HepG2 (cell line): ENCODE measurements at regions not wholly inside any gene's neighbourhood (a gene's known extent, or its start where the extent isn't known, plus 50 kb on each side); places are given as distances from the start of the nearest gene placed in this dataset.

Experiments
- ATAC-seq: fragments of 200-7000 bp; cut with Tn5 transposase; 3 replicates; pipeline ENCODE4 v1.9.1; 2020; ENCODE audit warnings: mild to moderate bottlenecking, moderate library complexity
- BruUV-seq: library from RNA; stranded (reverse); fragments of 400-500 nt; replicated peaks from 2 replicates; lab custom pipeline; 2021; lab: Mats Ljungman, UMichigan
- CTCF ChIA-PET: fragments of 300-600 bp; formaldehyde crosslinking; extraction: SDS; loops from one replicate; lab custom pipeline; 2021; ENCODE audit warnings: low total read pairs, inconsistent platforms, low intra/inter-chr PET ratio; lab: Yijun Ruan, JAX
- POLR2A ChIA-PET: fragments of 350-600 bp; sonication (Branson Sonifier 250); formaldehyde crosslinking; loops from one replicate; lab custom pipeline; 2020; ENCODE audit warnings: antibody characterized with exemption, inconsistent platforms; lab: Yijun Ruan, JAX
- DNase-seq: peaks from one replicate; pipeline ENCODE4 v3.0.0-alpha.2; 2015; ENCODE audit warnings: low spot score
- FAIRE-seq: peaks from 3 replicates; lab custom pipeline; 2011; peaks lifted over from hg19 to GRCh38; lab: Jason Lieb, UNC
- H2AFZ ChIP-seq: one replicate; pipeline ENCODE4 v1.6.1; 2011; ENCODE audit warnings: low read length, inconsistent platforms
- H3K27ac ChIP-seq: fragments of 300-600 bp; 3 replicates; pipeline ENCODE4 v1.8.0; 2011; ENCODE audit warnings: mixed run types, mild to moderate bottlenecking, mixed read lengths, low read length, inconsistent platforms; ENCODE audit not compliant: insufficient read depth; ENCODE audit errors: extremely low read length
- H3K27me3 ChIP-seq, 2 experiments: fragments of 200-600 bp in 1 of 2; 2 replicates in 1 of 2; 3 replicates in 1 of 2; pipeline versions ENCODE4 v1.6.0 to v1.8.0; 2011; ENCODE audit warnings: low read length in 2 of 2, mild to moderate bottlenecking in 2 of 2, moderate library complexity in 2 of 2, inconsistent platforms in 1 of 2; ENCODE audit not compliant: insufficient read depth in 2 of 2, control insufficient read depth in 1 of 2
- H3K36me3 ChIP-seq, 2 experiments: fragments of 200-600 bp in 1 of 2; replicated peaks in 1 of 2; 2 replicates in 1 of 2; 3 replicates in 1 of 2; pipeline versions ENCODE4 v1.5.1 to v1.8.0; 2011; ENCODE audit warnings: low read length in 2 of 2, inconsistent platforms in 1 of 2; ENCODE audit not compliant: insufficient read depth in 2 of 2, control insufficient read depth in 1 of 2
- H3K4me1 ChIP-seq: 2 replicates; pipeline ENCODE4 v1.5.1; 2012; ENCODE audit warnings: low read length, inconsistent platforms; ENCODE audit not compliant: insufficient read depth
- H3K4me2 ChIP-seq: 2 replicates; pipeline ENCODE4 v1.6.0; 2011; ENCODE audit warnings: low read depth, low read length, inconsistent platforms
- H3K4me3 ChIP-seq, 3 experiments: fragments of 200-600 bp in 1 of 3; sonication (generic), shearing (Covaris generic) in 1 of 3; replicated peaks in 1 of 3; 2 replicates each; pipeline ENCODE4 v1.5.1; 2011 to 2016; ENCODE audit warnings: low read length in 3 of 3, inconsistent platforms in 2 of 3, low read depth in 2 of 3, mild to moderate bottlenecking in 2 of 3, control low read depth in 1 of 3, mixed read lengths in 1 of 3; ENCODE audit not compliant: insufficient read depth in 1 of 3
- H3K79me2 ChIP-seq: one replicate; pipeline ENCODE4 v1.6.1; 2011; ENCODE audit warnings: low read length, inconsistent platforms; ENCODE audit not compliant: insufficient read depth
- H3K9ac ChIP-seq: 2 replicates; pipeline ENCODE4 v1.6.0; 2011; ENCODE audit warnings: mild to moderate bottlenecking, low read depth, low read length, inconsistent platforms; ENCODE audit not compliant: insufficient read depth
- H3K9me3 ChIP-seq: 2 replicates; pipeline ENCODE4 v1.5.1; 2012; ENCODE audit warnings: mild to moderate bottlenecking, low read length
- H4K20me1 ChIP-seq: 2 replicates; pipeline ENCODE4 v1.6.0; 2011; ENCODE audit warnings: inconsistent platforms, mild to moderate bottlenecking, low read length, moderate library complexity; ENCODE audit not compliant: insufficient read depth
- ATAD3A ChIP-seq: sonication (generic); formaldehyde crosslinking; IDR thresholded peaks from 2 replicates; pipeline ENCODE4 v1.4.0; 2020; ENCODE audit warnings: missing genetic modification reagents
- HOXA3 ChIP-seq: sonication (generic); formaldehyde crosslinking; IDR thresholded peaks from 2 replicates; pipeline ENCODE4 v1.5.0; 2020; ENCODE audit warnings: missing genetic modification reagents
- SOX13 ChIP-seq, 3 experiments: fragments of 450-650 bp in 1 of 3; sonication (generic) in 1 of 3; formaldehyde crosslinking in 1 of 3; IDR thresholded peaks in 2 of 3; conservative IDR thresholded peaks in 1 of 3; 2 replicates each; pipeline versions ENCODE4 v1.5.0 to v1.6.1; 2016 to 2020; ENCODE audit warnings: antibody characterized with exemption in 1 of 3, mild to moderate bottlenecking in 1 of 3, missing compliant biosample characterization in 1 of 3, missing genetic modification reagents in 1 of 3, moderate library complexity in 1 of 3
- ZFY ChIP-seq: sonication (generic); formaldehyde crosslinking; IDR thresholded peaks from 2 replicates; pipeline ENCODE4 v1.4.0; 2020; ENCODE audit warnings: missing genetic modification reagents
- ZNF20 ChIP-seq: sonication (generic); formaldehyde crosslinking; IDR thresholded peaks from 2 replicates; pipeline ENCODE4 v1.4.0; 2020; ENCODE audit warnings: mild to moderate bottlenecking, moderate library complexity, missing genetic modification reagents
- ZNF234 ChIP-seq: sonication (generic); formaldehyde crosslinking; conservative IDR thresholded peaks from 2 replicates; pipeline ENCODE4 v1.5.1; 2020; ENCODE audit warnings: mild to moderate bottlenecking, missing genetic modification reagents
- ZNF441 ChIP-seq: sonication (generic); formaldehyde crosslinking; IDR thresholded peaks from 2 replicates; pipeline ENCODE4 v1.7.0; 2021; ENCODE audit warnings: missing genetic modification reagents, borderline replicate concordance
- ZNF567 ChIP-seq: sonication (generic); formaldehyde crosslinking; IDR thresholded peaks from 2 replicates; pipeline ENCODE4 v1.8.1; 2023; ENCODE audit warnings: mild to moderate bottlenecking, missing genetic modification reagents, borderline replicate concordance
- ZNF572 ChIP-seq: sonication (generic); formaldehyde crosslinking; IDR thresholded peaks from 2 replicates; pipeline ENCODE4 v1.5.1; 2020; ENCODE audit warnings: mild to moderate bottlenecking, missing genetic modification reagents
- ZNF646 ChIP-seq: sonication (generic); formaldehyde crosslinking; IDR thresholded peaks from 2 replicates; pipeline ENCODE4 v1.9.0; 2021; ENCODE audit warnings: mild to moderate bottlenecking, missing genetic modification reagents
- WGBS: methylation state at CpG from one replicate; pipeline ENCODE4 v1.1.6; 2017; ENCODE audit warnings: low lambda C conversion rate; 5-methylcytosine and 5-hydroxymethylcytosine counted together
- in situ Hi-C: cut with HindIII; loops from 2 replicates; pipeline ENCODE4 v1.10.0; 2017; ENCODE audit warnings: low pct_unique_long_range_greater_than_20kb; ENCODE audit not compliant: extremely low pct_ligation_motif_present
- intact Hi-C: fragments of 100-400 bp; cut with micrococcal nuclease; formaldehyde crosslinking; loops from one replicate; pipeline ENCODE4 v1.10.0; 2022; ENCODE audit not compliant: unreplicated experiment
- TF ChIP-seq, protein P1 (sequence below): conservative IDR thresholded peaks from 2 replicates; pipeline ENCODE4 v1.6.1; 2018; ENCODE audit warnings: missing genetic modification reagents
- TF ChIP-seq, protein P2 (sequence below): sonication (generic); formaldehyde crosslinking; IDR thresholded peaks from 2 replicates; pipeline ENCODE4 v1.4.0; 2020; ENCODE audit warnings: missing genetic modification reagents, borderline replicate concordance
- TF ChIP-seq, protein P3 (sequence below): IDR thresholded peaks from 2 replicates; pipeline ENCODE4 v1.6.1; 2016; ENCODE audit warnings: missing genetic modification reagents, missing compliant biosample characterization

GRCh38 chr18:42657551-42657950, 457.9 kb downstream of the RIT2 start:
- H3K27ac ChIP-seq: no peak overlapping the region
- no peak overlapping the region for H2AFZ ChIP-seq
- no peak overlapping the region for H3K4me2 ChIP-seq
- POLR2A ChIA-PET: no interaction called here
- no peaks in the 10 kb centered on the region for H3K36me3 ChIP-seq
- no peaks in the 10 kb centered on the region for H4K20me1 ChIP-seq
- no peaks in the 10 kb centered on the region for H3K9me3 ChIP-seq
- WGBS: 4% methylated on average over 1 of the region's 1 CpG
- intact Hi-C loops (no loop called here), in situ Hi-C loops (no loop called here)
- no TSS peak for BruUV-seq
- no peaks in the 10 kb centered on the region for H3K4me1 ChIP-seq
- H3K27me3 ChIP-seq: no peaks in the 10 kb centered on the region
- H3K9ac ChIP-seq: no peak overlapping the region
- H3K79me2 ChIP-seq: no peaks in the 10 kb centered on the region
- DNase-seq (no peak), FAIRE-seq (no peak), ATAC-seq (no peak)
- CTCF ChIA-PET: no interaction called here
- H3K4me3 ChIP-seq: no peak overlapping the region
- TF ChIP-seq ZNF234 (no peak), ZNF441 (CRISPR knock-in tag) (no peak), ZNF646 (CRISPR knock-in tag) (no peak), SOX13 (IDR thresholded peaks at IDR 0.05) (no peak), SOX13 (CRISPR knock-in tag; conservative IDR thresholded peaks at IDR 0.05 in 1 of 2, IDR thresholded peaks at IDR 0.05 in 1 of 2) (no peak), ZNF567 (CRISPR knock-in tag) (no peak), ZFY (CRISPR knock-in tag) (no peak), HOXA3 (CRISPR knock-in tag) (no peak), ATAD3A (CRISPR knock-in tag) (no peak), ZNF20 (no peak), ZNF572 (CRISPR knock-in tag) (no peak)
- TF ChIP-seq, protein P1, sequence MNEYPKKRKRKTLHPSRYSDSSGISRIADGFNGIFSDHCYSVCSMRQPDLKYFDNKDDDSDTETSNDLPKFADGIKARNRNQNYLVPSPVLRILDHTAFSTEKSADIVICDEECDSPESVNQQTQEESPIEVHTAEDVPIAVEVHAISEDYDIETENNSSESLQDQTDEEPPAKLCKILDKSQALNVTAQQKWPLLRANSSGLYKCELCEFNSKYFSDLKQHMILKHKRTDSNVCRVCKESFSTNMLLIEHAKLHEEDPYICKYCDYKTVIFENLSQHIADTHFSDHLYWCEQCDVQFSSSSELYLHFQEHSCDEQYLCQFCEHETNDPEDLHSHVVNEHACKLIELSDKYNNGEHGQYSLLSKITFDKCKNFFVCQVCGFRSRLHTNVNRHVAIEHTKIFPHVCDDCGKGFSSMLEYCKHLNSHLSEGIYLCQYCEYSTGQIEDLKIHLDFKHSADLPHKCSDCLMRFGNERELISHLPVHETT (CRISPR knock-in tag): no peak
- TF ChIP-seq, protein P2, sequence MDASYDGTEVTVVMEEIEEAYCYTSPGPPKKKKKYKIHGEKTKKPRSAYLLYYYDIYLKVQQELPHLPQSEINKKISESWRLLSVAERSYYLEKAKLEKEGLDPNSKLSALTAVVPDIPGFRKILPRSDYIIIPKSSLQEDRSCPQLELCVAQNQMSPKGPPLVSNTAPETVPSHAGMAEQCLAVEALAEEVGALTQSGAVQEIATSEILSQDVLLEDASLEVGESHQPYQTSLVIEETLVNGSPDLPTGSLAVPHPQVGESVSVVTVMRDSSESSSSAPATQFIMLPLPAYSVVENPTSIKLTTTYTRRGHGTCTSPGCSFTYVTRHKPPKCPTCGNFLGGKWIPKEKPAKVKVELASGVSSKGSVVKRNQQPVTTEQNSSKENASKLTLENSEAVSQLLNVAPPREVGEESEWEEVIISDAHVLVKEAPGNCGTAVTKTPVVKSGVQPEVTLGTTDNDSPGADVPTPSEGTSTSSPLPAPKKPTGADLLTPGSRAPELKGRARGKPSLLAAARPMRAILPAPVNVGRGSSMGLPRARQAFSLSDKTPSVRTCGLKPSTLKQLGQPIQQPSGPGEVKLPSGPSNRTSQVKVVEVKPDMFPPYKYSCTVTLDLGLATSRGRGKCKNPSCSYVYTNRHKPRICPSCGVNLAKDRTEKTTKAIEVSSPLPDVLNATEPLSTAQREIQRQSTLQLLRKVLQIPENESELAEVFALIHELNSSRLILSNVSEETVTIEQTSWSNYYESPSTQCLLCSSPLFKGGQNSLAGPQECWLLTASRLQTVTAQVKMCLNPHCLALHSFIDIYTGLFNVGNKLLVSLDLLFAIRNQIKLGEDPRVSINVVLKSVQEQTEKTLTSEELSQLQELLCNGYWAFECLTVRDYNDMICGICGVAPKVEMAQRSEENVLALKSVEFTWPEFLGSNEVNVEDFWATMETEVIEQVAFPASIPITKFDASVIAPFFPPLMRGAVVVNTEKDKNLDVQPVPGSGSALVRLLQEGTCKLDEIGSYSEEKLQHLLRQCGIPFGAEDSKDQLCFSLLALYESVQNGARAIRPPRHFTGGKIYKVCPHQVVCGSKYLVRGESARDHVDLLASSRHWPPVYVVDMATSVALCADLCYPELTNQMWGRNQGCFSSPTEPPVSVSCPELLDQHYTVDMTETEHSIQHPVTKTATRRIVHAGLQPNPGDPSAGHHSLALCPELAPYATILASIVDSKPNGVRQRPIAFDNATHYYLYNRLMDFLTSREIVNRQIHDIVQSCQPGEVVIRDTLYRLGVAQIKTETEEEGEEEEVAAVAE: no peak
- TF ChIP-seq, protein P3, sequence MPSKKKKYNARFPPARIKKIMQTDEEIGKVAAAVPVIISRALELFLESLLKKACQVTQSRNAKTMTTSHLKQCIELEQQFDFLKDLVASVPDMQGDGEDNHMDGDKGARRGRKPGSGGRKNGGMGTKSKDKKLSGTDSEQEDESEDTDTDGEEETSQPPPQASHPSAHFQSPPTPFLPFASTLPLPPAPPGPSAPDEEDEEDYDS (CRISPR knock-in tag): no peak
